ENCODE measurements at regions not wholly inside any gene's neighbourhood (a gene's known extent, or its start where the extent isn't known, plus 50 kb on each side); places are given as distances from the start of the nearest gene placed in this dataset.

DNA sequence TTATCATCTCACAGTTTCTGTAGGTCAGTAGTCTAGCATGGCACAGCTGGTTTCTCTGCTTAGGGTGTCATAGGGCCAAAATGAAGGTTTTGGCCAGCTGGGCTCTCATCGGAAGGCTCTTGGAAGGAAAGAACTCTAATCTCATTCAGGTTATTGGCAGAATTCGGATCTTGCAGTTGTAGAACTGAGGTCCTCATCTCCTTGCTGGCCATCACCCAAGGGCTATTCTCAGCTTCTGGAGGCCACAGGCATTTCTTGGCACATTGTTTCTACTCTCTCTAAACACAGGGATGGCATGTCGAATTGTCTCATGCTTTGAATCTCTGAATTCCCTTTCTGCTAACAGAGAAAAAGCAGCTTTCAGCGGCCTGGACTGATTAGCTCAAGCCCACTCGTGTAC lies 258.0 kb upstream of the SMARCA2 start:
- no peak for ATAC-seq
- Histone ChIP-seq H3K27me3 (ENCODE audit: insufficient read depth) (no peaks in the 10 kb centered on the region), H3K4me2 (no peak overlapping the region), H3K27ac (ENCODE audit: low read depth) (no peak overlapping the region), H2AFZ (no peak overlapping the region), H3K4me3 (no peak overlapping the region), H3K36me3 (ENCODE audit: insufficient read depth) (no peaks in the 10 kb centered on the region), H3F3A (replicated peaks; ENCODE audit: low read depth) (no peaks in the 10 kb centered on the region), H4K20me1 (replicated peaks; ENCODE audit: insufficient read depth) (no peaks in the 10 kb centered on the region), H3K4me1 (ENCODE audit: insufficient read depth) (no peaks in the 10 kb centered on the region), H3K9me2 (ENCODE audit: insufficient read depth) (no peaks in the 10 kb centered on the region), H3K79me2 (replicated peaks; ENCODE audit: insufficient read depth) (no peaks in the 10 kb centered on the region)
- Mint-ChIP-seq H3K27me3 (ENCODE audit: insufficient read depth, low read depth, poor library complexity) (peaks cover 2% of the 10 kb centered on the region), H3K27ac (no peak overlapping the region), H3K36me3 (ENCODE audit: low read depth) (peaks cover 3% of the 10 kb centered on the region; the same call in 1 of the 3 replicates), H3K4me1 (peaks cover 10% of the 10 kb centered on the region; the same call in 2 of the 3 replicates), H3K9me3 (peaks cover 10% of the 10 kb centered on the region; the same call in 2 of the 3 replicates), H3K4me3 (no peak overlapping the region)
- DNase-seq (ENCODE audit: low spot score) = no peak
- no peak for TF ChIP-seq NANOG (IDR thresholded peaks at IDR 0.05; ENCODE audit: borderline replicate concordance)

- Mint-ChIP-seq H3K9me3 (no peaks in the 10 kb centered on the region; the same call in 2 of the 3 replicates), H3K4me1 (peaks cover 10% of the 10 kb centered on the region; the same call in 2 of the 3 replicates), H3K27me3 (ENCODE audit: insufficient read depth, low read depth, poor library complexity) (peaks cover 2% of the 10 kb centered on the region), H3K27ac (no peak overlapping the region), H3K4me3 (no peak overlapping the region), H3K36me3 (ENCODE audit: low read depth) (no peaks in the 10 kb centered on the region)
- no peaks in the 10 kb centered on the region for H3F3A ChIP-seq (replicated peaks; ENCODE audit: low read depth)
- H3K79me2 ChIP-seq (replicated peaks; ENCODE audit: insufficient read depth) = no peaks in the 10 kb centered on the region
- DNase-seq (ENCODE audit: low spot score) = no peak
- no peaks in the 10 kb centered on the region for H3K9me2 ChIP-seq (ENCODE audit: insufficient read depth)
- H3K4me2 ChIP-seq = no peak overlapping the region
- no peak for ATAC-seq
- H3K36me3 ChIP-seq (ENCODE audit: insufficient read depth) = no peaks in the 10 kb centered on the region
- no peaks in the 10 kb centered on the region for H3K27me3 ChIP-seq (ENCODE audit: insufficient read depth)
- H3K27ac ChIP-seq (ENCODE audit: low read depth) = no peak overlapping the region
- H4K20me1 ChIP-seq (replicated peaks; ENCODE audit: insufficient read depth) = no peaks in the 10 kb centered on the region
- peak overlapping the region; percentile 53 for H2AFZ ChIP-seq
- no peak overlapping the region for H3K4me3 ChIP-seq
- H3K4me1 ChIP-seq (ENCODE audit: insufficient read depth) = no peaks in the 10 kb centered on the region
- TF ChIP-seq ZNF331 (CRISPR knock-in tag; IDR thresholded peaks at IDR 0.05; ENCODE audit: low read depth) = no peak
- TF ChIP-seq, protein P1, sequence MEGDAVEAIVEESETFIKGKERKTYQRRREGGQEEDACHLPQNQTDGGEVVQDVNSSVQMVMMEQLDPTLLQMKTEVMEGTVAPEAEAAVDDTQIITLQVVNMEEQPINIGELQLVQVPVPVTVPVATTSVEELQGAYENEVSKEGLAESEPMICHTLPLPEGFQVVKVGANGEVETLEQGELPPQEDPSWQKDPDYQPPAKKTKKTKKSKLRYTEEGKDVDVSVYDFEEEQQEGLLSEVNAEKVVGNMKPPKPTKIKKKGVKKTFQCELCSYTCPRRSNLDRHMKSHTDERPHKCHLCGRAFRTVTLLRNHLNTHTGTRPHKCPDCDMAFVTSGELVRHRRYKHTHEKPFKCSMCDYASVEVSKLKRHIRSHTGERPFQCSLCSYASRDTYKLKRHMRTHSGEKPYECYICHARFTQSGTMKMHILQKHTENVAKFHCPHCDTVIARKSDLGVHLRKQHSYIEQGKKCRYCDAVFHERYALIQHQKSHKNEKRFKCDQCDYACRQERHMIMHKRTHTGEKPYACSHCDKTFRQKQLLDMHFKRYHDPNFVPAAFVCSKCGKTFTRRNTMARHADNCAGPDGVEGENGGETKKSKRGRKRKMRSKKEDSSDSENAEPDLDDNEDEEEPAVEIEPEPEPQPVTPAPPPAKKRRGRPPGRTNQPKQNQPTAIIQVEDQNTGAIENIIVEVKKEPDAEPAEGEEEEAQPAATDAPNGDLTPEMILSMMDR (conservative IDR thresholded peaks at IDR 0.05; ENCODE audit: low read depth in 2 of 2) = no peak
- no peak for TF ChIP-seq STAT1 (IDR thresholded peaks at IDR 0.05; ENCODE audit: unreplicated experiment)
- no peak for TF ChIP-seq ETS1 (IDR thresholded peaks at IDR 0.05)
- TF ChIP-seq, protein P2, sequence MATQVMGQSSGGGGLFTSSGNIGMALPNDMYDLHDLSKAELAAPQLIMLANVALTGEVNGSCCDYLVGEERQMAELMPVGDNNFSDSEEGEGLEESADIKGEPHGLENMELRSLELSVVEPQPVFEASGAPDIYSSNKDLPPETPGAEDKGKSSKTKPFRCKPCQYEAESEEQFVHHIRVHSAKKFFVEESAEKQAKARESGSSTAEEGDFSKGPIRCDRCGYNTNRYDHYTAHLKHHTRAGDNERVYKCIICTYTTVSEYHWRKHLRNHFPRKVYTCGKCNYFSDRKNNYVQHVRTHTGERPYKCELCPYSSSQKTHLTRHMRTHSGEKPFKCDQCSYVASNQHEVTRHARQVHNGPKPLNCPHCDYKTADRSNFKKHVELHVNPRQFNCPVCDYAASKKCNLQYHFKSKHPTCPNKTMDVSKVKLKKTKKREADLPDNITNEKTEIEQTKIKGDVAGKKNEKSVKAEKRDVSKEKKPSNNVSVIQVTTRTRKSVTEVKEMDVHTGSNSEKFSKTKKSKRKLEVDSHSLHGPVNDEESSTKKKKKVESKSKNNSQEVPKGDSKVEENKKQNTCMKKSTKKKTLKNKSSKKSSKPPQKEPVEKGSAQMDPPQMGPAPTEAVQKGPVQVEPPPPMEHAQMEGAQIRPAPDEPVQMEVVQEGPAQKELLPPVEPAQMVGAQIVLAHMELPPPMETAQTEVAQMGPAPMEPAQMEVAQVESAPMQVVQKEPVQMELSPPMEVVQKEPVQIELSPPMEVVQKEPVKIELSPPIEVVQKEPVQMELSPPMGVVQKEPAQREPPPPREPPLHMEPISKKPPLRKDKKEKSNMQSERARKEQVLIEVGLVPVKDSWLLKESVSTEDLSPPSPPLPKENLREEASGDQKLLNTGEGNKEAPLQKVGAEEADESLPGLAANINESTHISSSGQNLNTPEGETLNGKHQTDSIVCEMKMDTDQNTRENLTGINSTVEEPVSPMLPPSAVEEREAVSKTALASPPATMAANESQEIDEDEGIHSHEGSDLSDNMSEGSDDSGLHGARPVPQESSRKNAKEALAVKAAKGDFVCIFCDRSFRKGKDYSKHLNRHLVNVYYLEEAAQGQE (IDR thresholded peaks at IDR 0.05; ENCODE audit: unreplicated experiment) = no peak
- TF ChIP-seq NANOG (IDR thresholded peaks at IDR 0.05; ENCODE audit: borderline replicate concordance) = no peak
- no peak for TF ChIP-seq JUNB (IDR thresholded peaks at IDR 0.05; ENCODE audit: unreplicated experiment)
- no peak for TF ChIP-seq ZNF114 (CRISPR knock-in tag; IDR thresholded peaks at IDR 0.05)
- TF ChIP-seq, protein P3, sequence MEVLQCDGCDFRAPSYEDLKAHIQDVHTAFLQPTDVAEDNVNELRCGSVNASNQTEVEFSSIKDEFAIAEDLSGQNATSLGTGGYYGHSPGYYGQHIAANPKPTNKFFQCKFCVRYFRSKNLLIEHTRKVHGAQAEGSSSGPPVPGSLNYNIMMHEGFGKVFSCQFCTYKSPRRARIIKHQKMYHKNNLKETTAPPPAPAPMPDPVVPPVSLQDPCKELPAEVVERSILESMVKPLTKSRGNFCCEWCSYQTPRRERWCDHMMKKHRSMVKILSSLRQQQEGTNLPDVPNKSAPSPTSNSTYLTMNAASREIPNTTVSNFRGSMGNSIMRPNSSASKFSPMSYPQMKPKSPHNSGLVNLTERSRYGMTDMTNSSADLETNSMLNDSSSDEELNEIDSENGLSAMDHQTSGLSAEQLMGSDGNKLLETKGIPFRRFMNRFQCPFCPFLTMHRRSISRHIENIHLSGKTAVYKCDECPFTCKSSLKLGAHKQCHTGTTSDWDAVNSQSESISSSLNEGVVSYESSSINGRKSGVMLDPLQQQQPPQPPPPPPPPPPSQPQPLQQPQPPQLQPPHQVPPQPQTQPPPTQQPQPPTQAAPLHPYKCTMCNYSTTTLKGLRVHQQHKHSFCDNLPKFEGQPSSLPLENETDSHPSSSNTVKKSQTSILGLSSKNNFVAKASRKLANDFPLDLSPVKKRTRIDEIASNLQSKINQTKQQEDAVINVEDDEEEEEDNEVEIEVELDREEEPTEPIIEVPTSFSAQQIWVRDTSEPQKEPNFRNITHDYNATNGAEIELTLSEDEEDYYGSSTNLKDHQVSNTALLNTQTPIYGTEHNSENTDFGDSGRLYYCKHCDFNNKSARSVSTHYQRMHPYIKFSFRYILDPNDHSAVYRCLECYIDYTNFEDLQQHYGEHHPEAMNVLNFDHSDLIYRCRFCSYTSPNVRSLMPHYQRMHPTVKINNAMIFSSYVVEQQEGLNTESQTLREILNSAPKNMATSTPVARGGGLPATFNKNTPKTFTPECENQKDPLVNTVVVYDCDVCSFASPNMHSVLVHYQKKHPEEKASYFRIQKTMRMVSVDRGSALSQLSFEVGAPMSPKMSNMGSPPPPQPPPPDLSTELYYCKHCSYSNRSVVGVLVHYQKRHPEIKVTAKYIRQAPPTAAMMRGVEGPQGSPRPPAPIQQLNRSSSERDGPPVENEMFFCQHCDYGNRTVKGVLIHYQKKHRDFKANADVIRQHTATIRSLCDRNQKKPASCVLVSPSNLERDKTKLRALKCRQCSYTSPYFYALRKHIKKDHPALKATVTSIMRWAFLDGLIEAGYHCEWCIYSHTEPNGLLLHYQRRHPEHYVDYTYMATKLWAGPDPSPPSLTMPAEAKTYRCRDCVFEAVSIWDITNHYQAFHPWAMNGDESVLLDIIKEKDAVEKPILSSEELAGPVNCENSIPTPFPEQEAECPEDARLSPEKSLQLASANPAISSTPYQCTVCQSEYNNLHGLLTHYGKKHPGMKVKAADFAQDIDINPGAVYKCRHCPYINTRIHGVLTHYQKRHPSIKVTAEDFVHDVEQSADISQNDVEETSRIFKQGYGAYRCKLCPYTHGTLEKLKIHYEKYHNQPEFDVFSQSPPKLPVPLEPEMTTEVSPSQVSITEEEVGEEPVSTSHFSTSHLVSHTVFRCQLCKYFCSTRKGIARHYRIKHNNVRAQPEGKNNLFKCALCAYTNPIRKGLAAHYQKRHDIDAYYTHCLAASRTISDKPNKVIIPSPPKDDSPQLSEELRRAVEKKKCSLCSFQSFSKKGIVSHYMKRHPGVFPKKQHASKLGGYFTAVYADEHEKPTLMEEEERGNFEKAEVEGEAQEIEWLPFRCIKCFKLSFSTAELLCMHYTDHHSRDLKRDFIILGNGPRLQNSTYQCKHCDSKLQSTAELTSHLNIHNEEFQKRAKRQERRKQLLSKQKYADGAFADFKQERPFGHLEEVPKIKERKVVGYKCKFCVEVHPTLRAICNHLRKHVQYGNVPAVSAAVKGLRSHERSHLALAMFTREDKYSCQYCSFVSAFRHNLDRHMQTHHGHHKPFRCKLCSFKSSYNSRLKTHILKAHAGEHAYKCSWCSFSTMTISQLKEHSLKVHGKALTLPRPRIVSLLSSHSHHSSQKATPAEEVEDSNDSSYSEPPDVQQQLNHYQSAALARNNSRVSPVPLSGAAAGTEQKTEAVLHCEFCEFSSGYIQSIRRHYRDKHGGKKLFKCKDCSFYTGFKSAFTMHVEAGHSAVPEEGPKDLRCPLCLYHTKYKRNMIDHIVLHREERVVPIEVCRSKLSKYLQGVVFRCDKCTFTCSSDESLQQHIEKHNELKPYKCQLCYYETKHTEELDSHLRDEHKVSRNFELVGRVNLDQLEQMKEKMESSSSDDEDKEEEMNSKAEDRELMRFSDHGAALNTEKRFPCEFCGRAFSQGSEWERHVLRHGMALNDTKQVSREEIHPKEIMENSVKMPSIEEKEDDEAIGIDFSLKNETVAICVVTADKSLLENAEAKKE (CRISPR knock-in tag; IDR thresholded peaks at IDR 0.05) = no peak
- TF ChIP-seq EZH2phosphoT487 (IDR thresholded peaks at IDR 0.05; ENCODE audit: unreplicated experiment) = no peak
Observed at GRCh38 chr9:1759009-1759408, 256.1 kb upstream of the SMARCA2 start.

Data from GM23338 (cell line).